Tibial nerve (tissue), 3 donors: ENCODE measurements at regions not wholly inside any gene's neighbourhood (a gene's known extent, or its start where the extent isn't known, plus 50 kb on each side); places are given as distances from the start of the nearest gene placed in this dataset.

Experiments
- CTCF ChIP-seq, 5 experiments: fragments of 200-600 bp in 3 of 5; fragments of 450-650 bp in 2 of 5; sonication (generic) in 3 of 5; IDR thresholded peaks; one replicate each; pipeline ENCODE4 v1.5.1; 2016 to 2019; ENCODE audit warnings: antibody characterized with exemption in 5 of 5, mild to moderate bottlenecking in 3 of 5, moderate library complexity in 2 of 5
- POLR2A ChIP-seq, 2 donors: fragments of 450-650 bp; IDR thresholded peaks; one replicate each; pipeline ENCODE4 v1.6.1; 2017; ENCODE audit warnings: antibody characterized with exemption in 2 of 2, mild to moderate bottlenecking in 2 of 2, moderate library complexity in 2 of 2

GRCh38 chrX:10072786-10073568 is 83.8 kb upstream of the CLCN4 start:
- TF ChIP-seq CTCF (IDR thresholded peaks at IDR 0.05) (no peak), POLR2A (IDR thresholded peaks at IDR 0.05) (no peak)
